GM23248 (cell line): ENCODE measurements at regions not wholly inside any gene's neighbourhood (a gene's known extent, or its start where the extent isn't known, plus 50 kb on each side); places are given as distances from the start of the nearest gene placed in this dataset.

Experiments used
- EZH2 ChIP-seq: fragments of 200-600 bp; sonication (generic); IDR thresholded peaks from 2 replicates; pipeline ENCODE4 v1.6.1; 2018; ENCODE audit warnings: antibody characterized with exemption, mild to moderate bottlenecking; ENCODE audit not compliant: insufficient read depth, poor library complexity, severe bottlenecking
- EZH2phosphoT487 ChIP-seq: fragments of 200-600 bp; sonication (generic); IDR thresholded peaks from 2 replicates; pipeline ENCODE4 v1.6.1; 2018; ENCODE audit warnings: antibody characterized with exemption, moderate library complexity, mild to moderate bottlenecking, low read depth; ENCODE audit not compliant: insufficient read depth

DNA sequence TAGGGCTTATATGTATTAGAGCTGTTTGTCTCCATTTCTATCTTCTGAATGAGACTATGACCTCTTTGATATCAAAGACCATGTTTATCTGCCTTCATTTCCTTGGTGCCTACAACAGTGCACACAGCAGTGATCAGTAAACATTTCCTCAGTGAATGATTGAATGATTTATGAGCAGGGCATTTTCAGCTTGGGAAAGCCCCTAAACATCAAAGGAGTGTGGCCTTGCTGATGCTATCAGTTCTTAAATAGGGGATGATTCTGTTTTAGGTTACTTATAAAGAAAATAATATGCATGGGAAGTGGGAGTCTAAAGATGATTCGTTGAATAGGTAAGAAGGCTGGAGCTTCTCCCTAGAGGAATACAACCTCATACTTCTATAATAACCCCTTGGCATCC lies 425.3 kb downstream of the ZNF521 start:
- TF ChIP-seq EZH2phosphoT487, result no peak
- TF ChIP-seq EZH2, result no peak
